Small intestine (tissue), 7 donors: ENCODE measurements at regions not wholly inside any gene's neighbourhood (a gene's known extent, or its start where the extent isn't known, plus 50 kb on each side); places are given as distances from the start of the nearest gene placed in this dataset.

Experiments
- DNase-seq, 2 donors: peaks; one replicate each; pipeline versions ENCODE4 v3.0.0 to v3.0.0-alpha.2; 2013
- FAIRE-seq: peaks from 2 replicates; lab custom pipeline; 2012; peaks lifted over from hg19 to GRCh38; lab: Jason Lieb, UNC
- H3K27ac ChIP-seq, 3 donors: one replicate each; pipeline ENCODE4 v1.5.1; 2013; ENCODE audit warnings: low read length in 2 of 3, mild to moderate bottlenecking in 2 of 3, control low read depth in 1 of 3, inconsistent platforms in 1 of 3, low read depth in 1 of 3, moderate library complexity in 1 of 3
- H3K27me3 ChIP-seq, 3 donors: one replicate each; pipeline ENCODE4 v1.6.1; 2013; ENCODE audit warnings: low read length in 3 of 3, inconsistent platforms in 1 of 3; ENCODE audit not compliant: control insufficient read depth in 3 of 3, insufficient read depth in 3 of 3
- H3K36me3 ChIP-seq, 3 donors: one replicate each; pipeline ENCODE4 v1.6.1; 2013; ENCODE audit warnings: low read length in 3 of 3, inconsistent platforms in 1 of 3, low read depth in 1 of 3, mild to moderate bottlenecking in 1 of 3, moderate library complexity in 1 of 3; ENCODE audit not compliant: control insufficient read depth in 3 of 3, insufficient read depth in 2 of 3
- H3K4me1 ChIP-seq, 3 donors: one replicate each; pipeline ENCODE4 v1.6.1; 2013; ENCODE audit warnings: low read length in 2 of 3, inconsistent platforms in 1 of 3, low read depth in 1 of 3, mild to moderate bottlenecking in 1 of 3, moderate library complexity in 1 of 3; ENCODE audit not compliant: control insufficient read depth in 3 of 3, insufficient read depth in 2 of 3
- H3K4me3 ChIP-seq, 3 donors: one replicate each; pipeline ENCODE4 v1.5.1; 2013; ENCODE audit warnings: low read length in 3 of 3, control low read depth in 1 of 3, inconsistent platforms in 1 of 3, low read depth in 1 of 3, mild to moderate bottlenecking in 1 of 3, moderate library complexity in 1 of 3
- H3K9me3 ChIP-seq, 2 donors: one replicate each; pipeline ENCODE4 v1.6.1; 2013; ENCODE audit warnings: low read depth in 1 of 2, low read length in 1 of 2; ENCODE audit not compliant: control insufficient read depth in 2 of 2, insufficient read depth in 1 of 2
- WGBS, 3 donors: extraction: QIAGEN DNeasy Blood & Tissue Kit; methylation state at CpG; one replicate each; pipeline ENCODE4 v1.1.7; 2013; 5-methylcytosine and 5-hydroxymethylcytosine counted together
- donor health status: healthy with polysubstance abuse.
- donor health status: control.
- donor health status: control.
- donor health status: Bipolar disorder and iron deficiency.
- donor health status: healthy.

GRCh38 chr2:52404046-52404445 is 1363.6 kb upstream of the CHAC2 start:
- Histone ChIP-seq H3K4me1 (no peaks in the 10 kb centered on the region), H3K27me3 (no peaks in the 10 kb centered on the region), H3K27ac (no peak overlapping the region), H3K9me3 (no peaks in the 10 kb centered on the region), H3K4me3 (no peak overlapping the region), H3K36me3 (no peaks in the 10 kb centered on the region)
- no peak for DNase-seq
- no peak for FAIRE-seq
- 75 to 88% (median 76%) methylated on average over 4 of the region's 4 CpGs for WGBS, 3 donors

- Histone ChIP-seq H3K4me3 (no peak overlapping the region), H3K4me1 (no peaks in the 10 kb centered on the region), H3K36me3 (no peaks in the 10 kb centered on the region), H3K9me3 (no peaks in the 10 kb centered on the region), H3K27ac (no peak overlapping the region), H3K27me3 (no peaks in the 10 kb centered on the region)
- no peak for DNase-seq
- FAIRE-seq = no peak
- 51 to 75% (median 69%) methylated on average over 6 of the region's 6 CpGs for WGBS, 3 donors
Observed at GRCh38 chr2:52402128-52402527, 1365.5 kb upstream of the CHAC2 start.

GRCh38 chr2:52396836-52397235 is 1364.9 kb upstream of the NRXN1 start:
- peak in 1 of 2 donors; percentile 36 for DNase-seq
- no peaks in the 10 kb centered on the region for H3K9me3 ChIP-seq
- no peaks in the 10 kb centered on the region for H3K36me3 ChIP-seq
- H3K27me3 ChIP-seq = no peaks in the 10 kb centered on the region
- H3K4me3 ChIP-seq = no peak overlapping the region
- H3K27ac ChIP-seq = no peak overlapping the region
- no peaks in the 10 kb centered on the region for H3K4me1 ChIP-seq
- WGBS, 3 donors = 47 to 65% (median 48%) methylated on average over 1 of the region's 1 CpG
- no peak for FAIRE-seq

GRCh38 chr2:52395912-52396311 is 1364.0 kb upstream of the NRXN1 start:
- Histone ChIP-seq H3K27ac (no peak overlapping the region), H3K9me3 (no peaks in the 10 kb centered on the region), H3K36me3 (no peaks in the 10 kb centered on the region), H3K4me3 (no peak overlapping the region), H3K27me3 (no peaks in the 10 kb centered on the region), H3K4me1 (no peaks in the 10 kb centered on the region)
- no peak for DNase-seq
- WGBS, 3 donors = 71 to 89% (median 88%) methylated on average over 1 of the region's 1 CpG
- no peak for FAIRE-seq

- DNase-seq = no peak
- WGBS, 3 donors = 32 to 55% (median 52%) methylated on average over 1 of the region's 1 CpG
Observed at GRCh38 chr2:52391621-52392020, 1359.7 kb upstream of the NRXN1 start.

GRCh38 chr2:52390651-52391050 is 1358.7 kb upstream of the NRXN1 start:
- DNase-seq (no peak), FAIRE-seq (no peak)
- Histone ChIP-seq H3K27me3 (no peaks in the 10 kb centered on the region), H3K36me3 (no peaks in the 10 kb centered on the region), H3K4me1 (no peaks in the 10 kb centered on the region), H3K9me3 (no peaks in the 10 kb centered on the region), H3K27ac (no peak overlapping the region), H3K4me3 (no peak overlapping the region)

More at GRCh38 chr2:52391621-52392020, 1359.7 kb upstream of the NRXN1 start:
- Histone ChIP-seq H3K9me3 (no peaks in the 10 kb centered on the region), H3K4me1 (no peaks in the 10 kb centered on the region), H3K4me3 (no peak overlapping the region), H3K27me3 (no peaks in the 10 kb centered on the region), H3K36me3 (no peaks in the 10 kb centered on the region), H3K27ac (no peak overlapping the region)
- FAIRE-seq = no peak

- Histone ChIP-seq H3K4me1 (no peaks in the 10 kb centered on the region), H3K9me3 (no peaks in the 10 kb centered on the region), H3K36me3 (no peaks in the 10 kb centered on the region), H3K27me3 (no peaks in the 10 kb centered on the region), H3K27ac (no peak overlapping the region), H3K4me3 (no peak overlapping the region)
- no peak for FAIRE-seq
- WGBS, 3 donors = 62 to 82% (median 70%) methylated on average over 5 of the region's 5 CpGs
- no peak for DNase-seq
Observed at GRCh38 chr2:52387937-52388590, 1356.1 kb upstream of the NRXN1 start.

- Histone ChIP-seq H3K4me1 (no peaks in the 10 kb centered on the region), H3K36me3 (no peaks in the 10 kb centered on the region), H3K9me3 (no peaks in the 10 kb centered on the region), H3K27me3 (no peaks in the 10 kb centered on the region), H3K4me3 (no peak overlapping the region), H3K27ac (no peak overlapping the region)
- FAIRE-seq (no peak), DNase-seq (no peak)
- WGBS, 3 donors = 94 to 96% (median 96%) methylated on average over 1 of the region's 1 CpG
Observed at GRCh38 chr2:52386433-52387030, 1354.6 kb upstream of the NRXN1 start.

- no peak for FAIRE-seq
- no peaks in the 10 kb centered on the region for H3K9me3 ChIP-seq
- 68 to 81% (median 68%) methylated on average over 2 of the region's 2 CpGs for WGBS, 3 donors
- H3K27ac ChIP-seq = no peak overlapping the region
- peak in 1 of 2 donors; percentile 23 for DNase-seq
- H3K4me3 ChIP-seq = no peak overlapping the region
- H3K27me3 ChIP-seq = no peaks in the 10 kb centered on the region
- no peaks in the 10 kb centered on the region for H3K36me3 ChIP-seq
- H3K4me1 ChIP-seq = no peaks in the 10 kb centered on the region
Observed at GRCh38 chr2:52383541-52383940, 1351.6 kb upstream of the NRXN1 start.
